HepG2 (cell line): ENCODE measurements at regions not wholly inside any gene's neighbourhood (a gene's known extent, or its start where the extent isn't known, plus 50 kb on each side); places are given as distances from the start of the nearest gene placed in this dataset.

Source experiments
- ATAC-seq: fragments of 200-7000 bp; cut with Tn5 transposase; 3 replicates; pipeline ENCODE4 v1.9.1; 2020; ENCODE audit warnings: mild to moderate bottlenecking, moderate library complexity
- BruUV-seq: library from RNA; stranded (reverse); fragments of 400-500 nt; replicated peaks from 2 replicates; lab custom pipeline; 2021; lab: Mats Ljungman, UMichigan
- CTCF ChIA-PET: fragments of 300-600 bp; formaldehyde crosslinking; extraction: SDS; loops from one replicate; lab custom pipeline; 2021; ENCODE audit warnings: low total read pairs, inconsistent platforms, low intra/inter-chr PET ratio; lab: Yijun Ruan, JAX
- POLR2A ChIA-PET: fragments of 350-600 bp; sonication (Branson Sonifier 250); formaldehyde crosslinking; loops from one replicate; lab custom pipeline; 2020; ENCODE audit warnings: antibody characterized with exemption, inconsistent platforms; lab: Yijun Ruan, JAX
- DNase-seq: peaks from one replicate; pipeline ENCODE4 v3.0.0-alpha.2; 2015; ENCODE audit warnings: low spot score
- FAIRE-seq: peaks from 3 replicates; lab custom pipeline; 2011; peaks lifted over from hg19 to GRCh38; lab: Jason Lieb, UNC
- H2AFZ ChIP-seq: one replicate; pipeline ENCODE4 v1.6.1; 2011; ENCODE audit warnings: low read length, inconsistent platforms
- H3K27ac ChIP-seq: fragments of 300-600 bp; 3 replicates; pipeline ENCODE4 v1.8.0; 2011; ENCODE audit warnings: mixed run types, mild to moderate bottlenecking, mixed read lengths, low read length, inconsistent platforms; ENCODE audit not compliant: insufficient read depth; ENCODE audit errors: extremely low read length
- H3K27me3 ChIP-seq, 2 experiments: fragments of 200-600 bp in 1 of 2; 2 replicates in 1 of 2; 3 replicates in 1 of 2; pipeline versions ENCODE4 v1.6.0 to v1.8.0; 2011; ENCODE audit warnings: low read length in 2 of 2, mild to moderate bottlenecking in 2 of 2, moderate library complexity in 2 of 2, inconsistent platforms in 1 of 2; ENCODE audit not compliant: insufficient read depth in 2 of 2, control insufficient read depth in 1 of 2
- H3K36me3 ChIP-seq, 2 experiments: fragments of 200-600 bp in 1 of 2; replicated peaks in 1 of 2; 2 replicates in 1 of 2; 3 replicates in 1 of 2; pipeline versions ENCODE4 v1.5.1 to v1.8.0; 2011; ENCODE audit warnings: low read length in 2 of 2, inconsistent platforms in 1 of 2; ENCODE audit not compliant: insufficient read depth in 2 of 2, control insufficient read depth in 1 of 2
- H3K4me1 ChIP-seq: 2 replicates; pipeline ENCODE4 v1.5.1; 2012; ENCODE audit warnings: low read length, inconsistent platforms; ENCODE audit not compliant: insufficient read depth
- H3K4me2 ChIP-seq: 2 replicates; pipeline ENCODE4 v1.6.0; 2011; ENCODE audit warnings: low read depth, low read length, inconsistent platforms
- H3K4me3 ChIP-seq, 3 experiments: fragments of 200-600 bp in 1 of 3; sonication (generic), shearing (Covaris generic) in 1 of 3; replicated peaks in 1 of 3; 2 replicates each; pipeline ENCODE4 v1.5.1; 2011 to 2016; ENCODE audit warnings: low read length in 3 of 3, inconsistent platforms in 2 of 3, low read depth in 2 of 3, mild to moderate bottlenecking in 2 of 3, control low read depth in 1 of 3, mixed read lengths in 1 of 3; ENCODE audit not compliant: insufficient read depth in 1 of 3
- H3K79me2 ChIP-seq: one replicate; pipeline ENCODE4 v1.6.1; 2011; ENCODE audit warnings: low read length, inconsistent platforms; ENCODE audit not compliant: insufficient read depth
- H3K9ac ChIP-seq: 2 replicates; pipeline ENCODE4 v1.6.0; 2011; ENCODE audit warnings: mild to moderate bottlenecking, low read depth, low read length, inconsistent platforms; ENCODE audit not compliant: insufficient read depth
- H3K9me3 ChIP-seq: 2 replicates; pipeline ENCODE4 v1.5.1; 2012; ENCODE audit warnings: mild to moderate bottlenecking, low read length
- H4K20me1 ChIP-seq: 2 replicates; pipeline ENCODE4 v1.6.0; 2011; ENCODE audit warnings: inconsistent platforms, mild to moderate bottlenecking, low read length, moderate library complexity; ENCODE audit not compliant: insufficient read depth
- CENPT ChIP-seq: sonication (generic); formaldehyde crosslinking; IDR thresholded peaks from 2 replicates; pipeline ENCODE4 v1.8.0; 2022; ENCODE audit warnings: low read depth, mild to moderate bottlenecking, moderate library complexity, missing genetic modification reagents
- FOSL2 ChIP-seq: sonication (generic); formaldehyde crosslinking; IDR thresholded peaks from 2 replicates; pipeline ENCODE4 v1.4.0; 2020; ENCODE audit warnings: missing genetic modification reagents
- MAF1 ChIP-seq: sonication (generic); formaldehyde crosslinking; IDR thresholded peaks from 2 replicates; pipeline ENCODE4 v1.5.0; 2020; ENCODE audit warnings: missing genetic modification reagents, borderline replicate concordance
- MAFF ChIP-seq: IDR thresholded peaks from 2 replicates; pipeline ENCODE4 v1.6.1; 2011; ENCODE audit warnings: low read depth, low read length, improper control_type of control experiment
- PPARG ChIP-seq: conservative IDR thresholded peaks from 2 replicates; pipeline ENCODE4 v1.6.1; 2016; ENCODE audit warnings: missing biosample characterization, missing genetic modification reagents
- SIN3B ChIP-seq: fragments of 150-350 bp; IDR thresholded peaks from 2 replicates; pipeline ENCODE4 v1.6.1; 2014; ENCODE audit warnings: low read length
- SIX4 ChIP-seq: sonication (generic); formaldehyde crosslinking; IDR thresholded peaks from 2 replicates; pipeline ENCODE4 v1.4.0; 2020; ENCODE audit warnings: missing genetic modification reagents
- SMYD3 ChIP-seq: sonication (generic); formaldehyde crosslinking; IDR thresholded peaks from 2 replicates; pipeline ENCODE4 v1.8.1; 2023; ENCODE audit warnings: mild to moderate bottlenecking, missing genetic modification reagents
- STAT5B ChIP-seq: sonication (generic); formaldehyde crosslinking; IDR thresholded peaks from 2 replicates; pipeline ENCODE4 v1.4.0; 2020; ENCODE audit warnings: missing genetic modification reagents
- TSC22D2 ChIP-seq: sonication (generic); formaldehyde crosslinking; IDR thresholded peaks from 2 replicates; pipeline ENCODE4 v1.5.1; 2020; ENCODE audit warnings: missing genetic modification reagents, mild to moderate bottlenecking, borderline replicate concordance
- ZBTB21 ChIP-seq: sonication (generic); formaldehyde crosslinking; IDR thresholded peaks from 2 replicates; pipeline ENCODE4 v1.4.0; 2020; ENCODE audit warnings: missing genetic modification reagents
- ZNF235 ChIP-seq: sonication (generic); formaldehyde crosslinking; IDR thresholded peaks from 2 replicates; pipeline ENCODE4 v1.8.1; 2023; ENCODE audit warnings: mild to moderate bottlenecking, missing genetic modification reagents, borderline replicate concordance
- ZNF3 ChIP-seq: IDR thresholded peaks from 2 replicates; pipeline ENCODE4 v1.7.0; 2017; ENCODE audit warnings: inconsistent platforms
- ZNF317 ChIP-seq: sonication (generic); formaldehyde crosslinking; IDR thresholded peaks from 2 replicates; pipeline ENCODE4 v1.5.0; 2020; ENCODE audit warnings: mild to moderate bottlenecking, missing genetic modification reagents
- ZNF607 ChIP-seq: sonication (generic); formaldehyde crosslinking; IDR thresholded peaks from 2 replicates; pipeline ENCODE4 v1.5.1; 2020; ENCODE audit warnings: missing genetic modification reagents, mild to moderate bottlenecking, borderline replicate concordance
- ZSCAN22 ChIP-seq: sonication (generic); formaldehyde crosslinking; IDR thresholded peaks from 2 replicates; pipeline ENCODE4 v1.4.0; 2020; ENCODE audit warnings: mild to moderate bottlenecking, missing genetic modification reagents
- WGBS: methylation state at CpG from one replicate; pipeline ENCODE4 v1.1.6; 2017; ENCODE audit warnings: low lambda C conversion rate; 5-methylcytosine and 5-hydroxymethylcytosine counted together
- in situ Hi-C: cut with HindIII; loops from 2 replicates; pipeline ENCODE4 v1.10.0; 2017; ENCODE audit warnings: low pct_unique_long_range_greater_than_20kb; ENCODE audit not compliant: extremely low pct_ligation_motif_present
- intact Hi-C: fragments of 100-400 bp; cut with micrococcal nuclease; formaldehyde crosslinking; loops from one replicate; pipeline ENCODE4 v1.10.0; 2022; ENCODE audit not compliant: unreplicated experiment

DNA sequence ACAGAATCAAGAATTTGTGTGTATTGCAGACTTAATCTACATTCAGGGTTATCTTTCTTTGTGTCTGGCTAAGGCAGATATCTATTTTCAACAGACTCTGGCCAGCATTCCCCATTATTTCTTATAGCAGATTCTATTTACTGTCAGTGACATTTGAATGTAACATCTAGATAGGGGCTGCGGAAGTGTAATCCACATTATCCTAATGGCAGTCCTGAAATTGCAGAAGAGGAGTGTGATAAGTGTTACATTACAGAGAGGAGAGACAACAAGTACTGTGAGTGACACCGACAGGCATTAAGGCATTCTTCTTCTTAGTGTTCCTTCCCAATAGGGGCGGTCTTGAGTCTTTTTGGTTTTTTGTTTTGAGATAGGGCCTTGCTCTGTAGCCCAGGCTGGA is 598.2 kb upstream of the NXPH2 start:
- Histone ChIP-seq H4K20me1 (no peaks in the 10 kb centered on the region), H2AFZ (no peak overlapping the region), H3K9me3 (0 out of 2 replicates have a peak, but pooled peaks cover 5% of the 10 kb centered on the region), H3K79me2 (no peaks in the 10 kb centered on the region), H3K36me3 (no peaks in the 10 kb centered on the region), H3K27me3 (no peaks in the 10 kb centered on the region), H3K4me3 (no peak overlapping the region), H3K4me1 (no peaks in the 10 kb centered on the region), H3K9ac (no peak overlapping the region), H3K4me2 (no peak overlapping the region), H3K27ac (no peak overlapping the region)
- in situ Hi-C loops (no loop called here), intact Hi-C loops (no loop called here)
- no TSS peak for BruUV-seq
- WGBS = 10% methylated on average over 3 of the region's 3 CpGs
- DNase-seq (no peak), FAIRE-seq (no peak), ATAC-seq (no peak)
- POLR2A ChIA-PET = no interaction called here
- CTCF ChIA-PET = no interaction called here
- no peak for TF ChIP-seq SIN3B
- no peak for TF ChIP-seq MAFF
- TF ChIP-seq MAF1 (CRISPR knock-in tag) = no peak
- no peak for TF ChIP-seq ZBTB21 (CRISPR knock-in tag)
- TF ChIP-seq SIX4 (CRISPR knock-in tag) = no peak
- no peak for TF ChIP-seq STAT5B (CRISPR knock-in tag)
- no peak for TF ChIP-seq SMYD3 (CRISPR knock-in tag)
- TF ChIP-seq TSC22D2 (CRISPR knock-in tag) = no peak
- no peak for TF ChIP-seq ZNF317 (CRISPR knock-in tag)
- no peak for TF ChIP-seq ZSCAN22
- no peak for TF ChIP-seq PPARG
- TF ChIP-seq ZNF607 (CRISPR knock-in tag) = no peak
- TF ChIP-seq FOSL2 (CRISPR knock-in tag) = no peak
- no peak for TF ChIP-seq ZNF235 (CRISPR knock-in tag)
- no peak for TF ChIP-seq CENPT (CRISPR knock-in tag)
- no peak for TF ChIP-seq ZNF3 (CRISPR knock-in tag)
